Dermis blood vessel endothelial cell (primary cell): ENCODE measurements at regions not wholly inside any gene's neighbourhood (a gene's known extent, or its start where the extent isn't known, plus 50 kb on each side); places are given as distances from the start of the nearest gene placed in this dataset.
"Not testable (repeated sequence)": the region's sequence is repeated elsewhere in the genome, so short reads cannot be mapped to it uniquely, and the experiment has no call there.

Experiments
- DNase-seq: peaks from one replicate; pipeline ENCODE4 v3.0.0; 2010

DNA sequence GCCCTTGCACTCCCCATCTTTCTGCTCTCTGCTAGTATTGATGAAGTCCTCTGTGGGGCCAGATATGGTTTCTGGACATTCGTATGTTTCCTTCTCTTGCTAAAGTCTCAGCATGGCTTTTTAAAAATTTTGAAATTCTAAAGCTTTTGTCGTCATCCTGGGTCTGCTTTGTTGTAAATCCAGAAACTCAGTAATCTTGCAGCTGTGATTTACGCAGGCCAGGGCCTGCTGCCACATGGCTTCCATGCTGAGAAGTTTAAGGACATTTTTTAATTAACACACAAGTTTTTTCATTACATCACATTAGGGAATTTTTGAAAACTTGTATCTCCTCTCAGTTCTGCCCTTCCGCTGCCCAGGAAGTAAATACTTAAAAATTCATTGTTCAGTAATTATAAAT, 686.1 kb upstream of the IGFBP3 start:
- no peak for DNase-seq

DNA sequence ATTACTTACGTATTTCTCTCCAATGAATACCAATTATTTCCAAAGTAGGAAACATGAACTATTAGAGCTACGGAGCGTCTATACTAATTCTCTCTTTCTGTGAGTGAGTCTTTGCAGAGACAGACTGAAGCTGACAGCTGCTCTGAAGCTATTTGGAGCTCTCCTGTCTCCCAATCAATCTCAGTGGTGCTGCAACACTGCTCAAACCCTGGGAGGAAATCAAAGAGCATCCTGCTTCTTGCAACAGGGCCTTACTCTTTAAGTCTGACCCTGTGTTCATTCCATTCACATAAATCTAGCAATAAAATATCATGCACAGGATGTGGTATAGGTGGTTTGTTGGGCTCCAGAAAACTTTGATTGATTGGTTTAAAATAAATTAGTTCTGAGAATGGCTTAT, 685.7 kb upstream of the IGFBP3 start:
- no peak for DNase-seq

DNA sequence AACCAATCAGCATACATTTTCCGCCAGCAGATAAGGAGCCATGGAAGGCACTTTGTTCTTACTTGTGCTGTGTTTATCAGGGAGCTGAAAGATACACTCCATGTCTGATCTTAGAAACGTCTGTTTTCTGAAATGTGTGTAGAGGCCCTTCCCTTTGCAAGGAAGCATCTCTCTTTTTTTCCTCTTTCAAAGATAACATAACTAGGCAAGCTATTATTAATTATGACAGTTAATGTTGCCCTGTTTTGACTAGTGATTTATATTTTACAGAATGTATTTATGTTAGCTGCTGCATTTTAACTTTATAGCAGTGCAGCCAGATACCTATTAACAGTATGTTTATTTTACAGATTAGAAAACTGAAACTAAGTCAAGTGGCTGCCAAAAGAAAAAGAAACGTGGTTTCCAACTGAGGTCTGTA, 683.2 kb upstream of the IGFBP3 start:
- no peak for DNase-seq

DNA sequence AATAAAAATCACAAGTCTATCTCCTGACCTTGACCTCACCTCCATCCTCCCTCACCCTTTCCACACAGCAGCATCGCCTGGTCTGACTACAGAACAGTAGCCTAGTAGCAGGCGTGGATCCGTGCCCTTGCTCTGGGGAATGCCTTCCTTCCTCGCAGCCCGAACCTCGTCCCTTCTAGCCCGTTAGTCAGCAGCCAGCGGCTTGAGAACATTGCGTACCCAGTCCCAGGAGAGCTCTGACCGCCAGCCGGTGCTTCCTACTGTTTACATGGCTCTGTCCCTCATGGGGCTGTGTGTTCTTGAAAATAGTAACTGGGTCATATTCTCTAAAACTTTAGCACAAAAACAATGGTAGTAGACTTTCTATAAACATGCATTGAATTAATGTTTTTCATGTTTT, 682.7 kb upstream of the IGFBP3 start:
- DNase-seq = peak; percentile 92

DNA sequence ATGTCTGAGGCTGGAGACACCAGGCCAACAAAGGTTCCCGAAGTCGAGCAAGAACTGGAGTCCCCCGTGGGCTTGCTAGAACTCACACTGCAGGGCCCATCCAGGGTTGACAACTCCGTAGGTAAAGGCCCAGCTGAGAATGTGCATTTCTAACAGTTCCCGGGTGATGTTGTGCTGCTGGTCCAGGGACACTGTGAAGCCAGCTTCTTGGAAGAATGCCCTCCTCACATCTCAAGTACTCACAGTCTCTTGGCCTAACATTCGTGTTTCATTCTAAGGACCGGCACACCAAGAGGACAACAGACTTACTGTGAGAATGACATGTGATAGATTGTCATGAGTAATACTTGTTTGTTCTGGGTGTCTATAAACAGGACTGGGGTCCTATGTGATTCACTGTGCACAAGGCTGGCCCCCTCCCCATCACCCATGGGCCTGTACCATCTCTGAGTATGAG, 682.3 kb upstream of the IGFBP3 start:
- DNase-seq = no peak

DNA sequence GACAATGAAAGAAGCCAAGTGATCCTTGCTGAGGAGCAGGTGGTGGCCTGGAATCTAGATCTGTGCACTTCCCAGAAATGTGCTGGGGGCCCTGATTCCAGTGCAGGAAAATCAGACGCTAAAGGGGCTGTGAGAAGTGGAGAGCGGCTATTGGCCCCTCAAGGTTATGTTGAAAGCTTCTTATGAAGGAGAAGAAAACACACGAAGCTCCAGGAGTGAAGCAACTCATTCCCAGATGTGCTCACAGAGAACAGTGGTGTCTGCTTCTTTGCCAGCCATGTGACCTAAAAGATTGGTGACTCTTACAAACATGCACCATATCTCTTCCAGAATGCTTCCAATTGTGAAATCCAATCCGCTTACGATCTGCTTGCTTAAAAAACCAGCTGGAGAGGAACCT, 679.3 kb upstream of the IGFBP3 start:
- DNase-seq = no peak

GRCh38 chr7:46594831-46595230, 673.8 kb upstream of the IGFBP3 start:
- DNase-seq = not testable (repeated sequence)

DNA sequence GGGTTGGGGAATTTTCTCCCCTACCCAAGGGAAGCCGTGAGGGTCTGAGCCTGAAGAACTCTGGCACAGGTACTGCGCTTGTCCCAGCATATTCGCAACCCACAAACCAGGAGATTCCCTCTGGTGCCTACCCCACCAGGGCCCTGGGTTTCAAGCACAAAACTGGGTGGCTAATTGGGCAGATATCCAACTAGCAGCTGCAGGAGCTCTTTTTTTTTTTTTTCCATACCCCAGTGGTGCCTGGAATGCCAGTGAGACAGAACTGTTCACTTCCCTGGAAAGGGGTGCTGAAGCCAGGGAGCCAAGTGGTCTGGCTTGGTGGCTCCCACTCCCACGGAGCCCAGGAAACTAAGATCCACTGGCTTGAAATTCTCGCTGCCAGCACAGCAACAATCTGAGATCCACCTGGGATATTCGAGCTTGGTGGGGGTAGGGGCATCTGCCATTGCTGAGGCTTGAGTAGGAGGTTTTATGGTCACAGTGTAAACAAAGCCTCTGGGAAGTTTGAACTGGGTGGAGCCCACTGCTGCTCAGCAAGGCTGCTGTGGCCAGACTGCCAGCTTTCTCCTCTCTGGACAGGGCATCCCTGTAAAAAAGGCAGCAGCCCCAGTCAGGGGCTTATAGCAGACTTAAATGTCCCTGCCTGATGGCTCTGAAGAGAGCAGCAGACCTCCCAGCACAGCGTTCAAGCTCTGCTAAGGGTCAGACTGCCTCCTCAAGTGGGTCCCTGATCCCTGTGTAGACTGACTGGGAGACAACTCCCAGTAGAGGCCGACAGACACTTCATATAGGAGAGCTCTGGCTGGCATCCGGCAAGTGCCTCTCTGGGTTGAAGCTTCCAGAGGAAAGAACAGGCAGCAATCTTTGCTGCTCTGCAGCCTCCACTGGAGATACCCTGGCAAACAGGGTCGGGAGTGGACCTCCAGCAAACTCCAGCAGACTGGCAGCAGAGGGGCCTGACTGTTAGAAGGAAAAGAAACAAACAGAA, 670.1 kb upstream of the IGFBP3 start:
- not testable (repeated sequence) for DNase-seq

DNA sequence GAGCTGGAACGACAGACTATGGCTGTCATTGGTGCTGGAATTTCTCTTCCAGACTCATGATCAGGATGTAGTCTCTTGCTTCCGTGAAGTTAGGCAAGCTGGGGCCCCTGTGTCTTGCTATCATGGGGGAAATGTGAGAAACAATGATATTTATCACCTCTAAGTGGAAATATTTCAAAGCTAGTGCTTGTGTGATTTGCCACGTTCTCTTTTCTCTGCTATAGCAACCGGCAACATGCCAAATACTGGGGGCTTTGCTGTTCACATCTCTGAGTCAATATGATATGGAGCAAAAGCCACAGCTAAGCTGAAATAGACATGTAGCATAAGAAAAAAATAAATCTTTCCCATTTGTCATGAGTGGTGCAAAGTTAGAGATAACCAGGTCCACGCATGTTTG, 668.2 kb upstream of the IGFBP3 start:
- peak; percentile 51 for DNase-seq

GRCh38 chr7:46586406-46586805, 665.3 kb upstream of the IGFBP3 start:
- no peak for DNase-seq

GRCh38 chr7:46583656-46584055, 662.6 kb upstream of the IGFBP3 start:
- no peak for DNase-seq

- DNase-seq = no peak
These were observed 660.2 kb upstream of the IGFBP3 start for GRCh38 chr7:46581268-46581667.

- DNase-seq = no peak
These were observed 659.7 kb upstream of the IGFBP3 start for GRCh38 chr7:46580766-46581165.

DNA sequence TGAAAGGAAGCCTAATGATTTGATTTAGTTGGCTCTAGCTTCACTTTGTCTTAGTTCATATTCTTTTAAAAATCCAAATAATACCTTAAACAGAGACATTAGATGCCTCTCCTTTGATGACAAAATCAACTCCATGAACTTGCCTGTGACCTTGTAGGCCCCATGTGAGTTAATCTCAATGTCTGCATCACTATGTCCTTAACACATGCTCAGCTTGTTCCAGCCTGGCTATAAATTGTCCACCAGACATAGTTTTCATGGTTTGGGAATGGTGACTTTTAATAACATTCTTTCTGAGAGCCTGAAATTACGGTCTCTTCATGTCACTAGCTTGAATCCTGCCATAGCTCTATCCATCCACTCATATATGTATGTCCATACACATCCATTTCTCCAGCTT, 656.3 kb upstream of the IGFBP3 start:
- DNase-seq = no peak

GRCh38 chr7:46576950-46577349, 655.9 kb upstream of the IGFBP3 start:
- DNase-seq = peak; percentile 91

DNA sequence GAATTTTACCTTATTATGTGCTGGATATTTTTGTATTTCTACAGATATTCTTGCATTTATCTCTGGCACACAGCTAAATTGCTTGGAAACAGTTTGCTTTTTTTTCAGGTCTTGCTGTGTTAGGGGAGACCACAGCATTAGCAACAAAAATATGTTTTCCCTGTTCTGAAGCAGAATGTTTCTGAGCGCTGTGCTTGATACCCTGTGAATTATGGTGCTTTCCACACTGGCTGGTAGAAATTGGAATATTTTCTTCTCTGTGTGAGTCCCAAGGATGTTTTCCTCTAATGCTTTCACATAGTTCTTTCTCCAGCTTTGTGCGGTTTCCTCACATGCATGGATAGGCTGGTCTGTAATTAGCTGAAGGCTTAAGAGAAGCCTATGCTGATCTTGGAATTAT, 651.6 kb upstream of the IGFBP3 start:
- no peak for DNase-seq

DNA sequence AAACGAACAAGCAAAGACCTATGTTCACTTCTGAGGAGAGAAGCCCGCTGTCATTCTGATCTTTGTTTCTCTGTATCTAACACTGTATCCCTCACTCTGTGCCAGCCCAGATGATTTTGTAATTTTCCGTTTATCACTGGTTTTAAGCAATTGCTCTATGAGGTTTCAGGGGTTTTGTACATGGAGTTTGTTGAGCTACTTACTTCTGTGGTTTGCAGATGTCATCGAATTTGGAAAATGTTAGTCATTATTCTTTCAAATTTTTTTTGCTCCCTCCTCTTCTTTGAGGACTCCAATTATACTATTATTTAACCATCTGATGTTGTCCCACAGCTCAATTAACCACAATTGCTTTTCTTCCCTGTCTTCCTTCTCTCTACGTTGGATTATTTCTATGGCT, 650.9 kb upstream of the IGFBP3 start:
- no peak for DNase-seq

- peak; percentile 36 for DNase-seq
These were observed 648.0 kb upstream of the IGFBP3 start for GRCh38 chr7:46569133-46569465.

DNA sequence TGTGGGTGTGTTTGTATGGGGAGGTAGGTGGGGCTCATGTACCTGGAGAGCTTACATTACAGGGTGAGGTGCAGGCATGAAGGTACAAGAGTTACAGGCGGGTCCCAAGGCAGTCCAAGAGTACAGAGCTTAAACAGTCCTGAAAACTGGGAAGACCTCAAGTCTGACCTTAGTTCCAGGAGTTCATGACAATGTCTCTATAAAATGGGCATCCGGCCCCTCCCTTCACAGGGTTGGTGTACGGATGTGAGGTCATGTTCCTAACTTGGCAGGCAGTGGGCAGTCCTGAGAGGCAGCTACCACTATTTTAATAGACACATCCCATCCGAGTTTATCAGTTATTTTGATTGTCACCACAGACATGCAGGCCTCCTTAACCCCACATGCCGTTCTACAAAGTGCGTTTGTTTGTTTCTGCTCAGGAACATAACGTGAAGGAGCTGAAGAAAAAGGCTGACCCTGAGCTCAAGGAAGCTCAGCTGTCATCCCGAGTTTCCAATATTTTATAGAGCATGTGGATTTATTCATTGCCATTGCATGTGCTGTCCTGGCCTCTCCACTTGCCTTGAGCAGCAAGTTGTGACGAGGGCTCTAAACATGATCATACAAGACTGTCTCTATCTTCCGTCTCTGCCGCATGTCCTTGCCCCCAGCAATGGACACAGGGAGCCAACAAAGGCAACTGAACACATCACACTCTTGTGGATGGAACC, 647.5 kb upstream of the IGFBP3 start:
- DNase-seq = peak; percentile 70

DNA sequence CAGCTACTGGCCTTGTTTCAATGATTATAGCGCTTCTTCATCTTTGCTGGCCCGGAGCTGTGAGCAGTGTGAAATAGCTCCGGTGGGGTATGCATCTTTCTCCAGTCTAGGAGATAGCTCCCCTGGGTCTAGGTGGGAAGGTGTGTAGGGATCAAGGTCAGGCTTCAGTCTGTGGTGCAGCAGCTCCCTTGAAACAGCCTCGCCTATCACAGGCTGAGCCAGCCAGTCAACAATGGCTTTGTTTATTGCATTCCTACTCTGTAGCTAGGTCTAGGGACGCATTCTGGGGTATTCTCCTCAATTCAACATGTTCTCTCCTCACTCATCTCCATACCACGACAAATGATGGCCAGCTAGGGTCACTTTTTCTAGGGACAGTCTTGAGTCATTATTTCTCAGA, 646.8 kb upstream of the IGFBP3 start:
- no peak for DNase-seq

DNA sequence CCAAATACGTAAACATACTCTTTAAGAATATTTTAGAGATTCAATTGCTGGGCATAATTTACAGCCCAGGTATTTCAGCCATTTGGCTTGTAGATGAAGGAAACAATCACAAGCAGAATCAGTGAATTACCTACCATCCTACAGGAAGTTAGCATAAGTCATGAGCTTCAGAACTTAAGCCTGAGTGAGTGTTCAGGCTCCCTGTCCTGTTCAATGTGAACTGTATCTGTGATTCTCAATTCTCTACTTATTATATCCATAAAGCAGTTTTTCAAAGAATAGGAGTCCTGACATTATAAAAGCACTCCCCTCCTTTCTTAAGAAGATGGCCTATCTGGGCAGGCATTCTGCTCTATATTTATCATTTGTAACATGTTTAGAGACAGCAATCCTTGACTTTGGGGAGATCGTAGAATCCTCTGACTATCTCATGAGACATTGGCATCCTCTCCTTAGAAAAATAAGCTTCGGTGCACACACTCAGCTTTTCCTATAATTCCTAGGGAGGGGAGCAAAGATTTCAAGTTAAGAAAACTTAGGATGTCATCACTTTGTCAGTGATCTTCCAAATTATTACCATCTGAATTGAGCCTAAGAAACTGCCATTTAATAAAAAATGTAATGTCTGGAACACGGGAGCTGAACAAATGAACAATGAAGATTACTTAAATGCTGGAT, 645.2 kb upstream of the IGFBP3 start:
- DNase-seq = no peak

- DNase-seq = no peak
These were observed 644.4 kb upstream of the IGFBP3 start for GRCh38 chr7:46565253-46566096.
